PC-9 (cell line): ENCODE measurements at regions not wholly inside any gene's neighbourhood (a gene's known extent, or its start where the extent isn't known, plus 50 kb on each side); places are given as distances from the start of the nearest gene placed in this dataset.

Source experiments
- BruUV-seq: library from RNA; stranded (reverse); fragments of 400-500 nt; replicated peaks from 2 replicates; lab custom pipeline; 2021; lab: Mats Ljungman, UMichigan
- CTCF ChIA-PET: fragments of 300-600 bp; sonication (Branson Sonifier 250); formaldehyde crosslinking; loops from one replicate; lab custom pipeline; 2022; ENCODE audit warnings: antibody characterized with exemption; lab: Charles Lee
- POLR2A ChIA-PET: fragments of 300-600 bp; sonication (Branson Sonifier 250); formaldehyde crosslinking; loops from one replicate; lab custom pipeline; 2022; ENCODE audit warnings: antibody characterized with exemption; ENCODE audit not compliant: unreplicated experiment; lab: Charles Lee
- DNase-seq, 2 experiments: peaks; one replicate each; pipeline versions ENCODE4 v3.0.0 to v3.0.0-alpha.2; 2015 to 2022; ENCODE audit warnings: mixed read lengths in 1 of 2
- H2AFZ ChIP-seq: fragments of 200-600 bp; sonication (generic); 2 replicates; pipeline ENCODE4 v1.8.1; 2017; ENCODE audit warnings: antibody characterized with exemption
- H3F3A ChIP-seq: fragments of 200-600 bp; sonication (generic); 2 replicates; pipeline ENCODE4 v1.8.1; 2017; ENCODE audit warnings: antibody characterized with exemption, mild to moderate bottlenecking, low read depth; ENCODE audit not compliant: insufficient read depth
- H3K27ac ChIP-seq: fragments of 200-600 bp; sonication (generic); 2 replicates; pipeline ENCODE4 v1.6.1; 2016; ENCODE audit warnings: mixed run types
- H3K27me3 ChIP-seq: fragments of 200-600 bp; sonication (generic); 2 replicates; pipeline ENCODE4 v1.6.1; 2016; ENCODE audit warnings: low read depth, mixed run types; ENCODE audit not compliant: insufficient read depth
- H3K36me3 ChIP-seq: fragments of 200-600 bp; sonication (generic); 2 replicates; pipeline ENCODE4 v1.6.1; 2016; ENCODE audit warnings: low read depth, mixed run types
- H3K4me1 ChIP-seq: fragments of 200-600 bp; sonication (generic); replicated peaks from 2 replicates; pipeline ENCODE4 v1.6.1; 2016; ENCODE audit warnings: mixed run types; ENCODE audit not compliant: insufficient read depth
- H3K4me2 ChIP-seq: fragments of 200-600 bp; sonication (generic); 2 replicates; pipeline ENCODE4 v1.6.1; 2017; ENCODE audit warnings: mixed run types
- H3K4me3 ChIP-seq: fragments of 200-600 bp; sonication (generic); 2 replicates; pipeline ENCODE4 v1.6.1; 2016; ENCODE audit warnings: mixed run types
- H3K79me2 ChIP-seq: fragments of 200-600 bp; sonication (generic); 2 replicates; pipeline ENCODE4 v1.6.1; 2017; ENCODE audit warnings: low read depth, mixed run types
- H3K9me2 ChIP-seq: fragments of 200-600 bp; sonication (generic); 2 replicates; pipeline ENCODE4 v1.8.1; 2017; ENCODE audit warnings: mild to moderate bottlenecking; ENCODE audit not compliant: insufficient read depth
- H3K9me3 ChIP-seq: fragments of 200-600 bp; sonication (generic); 2 replicates; pipeline ENCODE4 v1.8.1; 2016; ENCODE audit warnings: low read depth; ENCODE audit not compliant: insufficient read depth
- H4K20me1 ChIP-seq: fragments of 200-600 bp; sonication (generic); 2 replicates; pipeline ENCODE4 v1.8.1; 2017; ENCODE audit not compliant: insufficient read depth
- CTCF ChIP-seq: fragments of 200-600 bp; sonication (generic); conservative IDR thresholded peaks from 2 replicates; pipeline ENCODE4 v1.6.1; 2017; ENCODE audit warnings: mixed run types, antibody characterized with exemption, mild to moderate bottlenecking, moderate library complexity
- EZH2 ChIP-seq: fragments of 200-600 bp; sonication (generic); IDR thresholded peaks from 2 replicates; pipeline ENCODE4 v1.8.0; 2017; ENCODE audit warnings: antibody characterized with exemption, low read depth
- intact Hi-C: fragments of 100-400 bp; cut with micrococcal nuclease; formaldehyde crosslinking; loops from one replicate; pipeline ENCODE4 v1.10.0; 2022; ENCODE audit not compliant: unreplicated experiment

- intact Hi-C loops = no loop called here
- H3K9me2 ChIP-seq = no peaks in the 10 kb centered on the region
- H3K4me1 ChIP-seq = no peaks in the 10 kb centered on the region
- no TSS peak for BruUV-seq
- H3K9me3 ChIP-seq = no peaks in the 10 kb centered on the region; the same call in 1 of the 2 replicates
- no peaks in the 10 kb centered on the region for H3K79me2 ChIP-seq
- H3F3A ChIP-seq = no peaks in the 10 kb centered on the region
- H4K20me1 ChIP-seq = no peaks in the 10 kb centered on the region
- DNase-seq = no peak
- TF ChIP-seq EZH2 = no peak
- H3K27ac ChIP-seq = no peak overlapping the region
- H3K4me2 ChIP-seq = no peak overlapping the region
- no peaks in the 10 kb centered on the region for H3K36me3 ChIP-seq
- POLR2A ChIA-PET = no interaction called here
- no peak overlapping the region for H3K4me3 ChIP-seq
- CTCF ChIA-PET = no interaction called here
- no peaks in the 10 kb centered on the region for H3K27me3 ChIP-seq
- H2AFZ ChIP-seq = no peak overlapping the region
These were observed 172.4 kb downstream of the MOXD1 start for GRCh38 chr6:132228894-132229293.

- Histone ChIP-seq H3K9me3 (no peaks in the 10 kb centered on the region; the same call in 1 of the 2 replicates), H3F3A (no peaks in the 10 kb centered on the region), H3K4me1 (no peaks in the 10 kb centered on the region), H3K36me3 (no peaks in the 10 kb centered on the region), H4K20me1 (no peaks in the 10 kb centered on the region), H3K27ac (no peak overlapping the region), H3K4me3 (no peak overlapping the region), H3K79me2 (no peaks in the 10 kb centered on the region), H3K27me3 (no peaks in the 10 kb centered on the region), H3K4me2 (no peak overlapping the region), H3K9me2 (no peaks in the 10 kb centered on the region), H2AFZ (no peak overlapping the region)
- intact Hi-C loops = no loop called here
- no peak for DNase-seq
- ChIA-PET POLR2A (no interaction called here), CTCF (no interaction called here)
- TF ChIP-seq CTCF (no peak), EZH2 (no peak)
- no TSS peak for BruUV-seq
These were observed 173.4 kb downstream of the MOXD1 start for GRCh38 chr6:132227904-132228303.

- H3F3A ChIP-seq = no peaks in the 10 kb centered on the region
- intact Hi-C loops = no loop called here
- no peaks in the 10 kb centered on the region for H3K27me3 ChIP-seq
- no peak for DNase-seq
- H3K79me2 ChIP-seq = no peaks in the 10 kb centered on the region
- no peaks in the 10 kb centered on the region for H4K20me1 ChIP-seq
- H3K4me3 ChIP-seq = no peak overlapping the region
- BruUV-seq = no TSS peak
- H3K27ac ChIP-seq = no peak overlapping the region
- H3K9me3 ChIP-seq = no peaks in the 10 kb centered on the region; the same call in 1 of the 2 replicates
- H3K36me3 ChIP-seq = no peaks in the 10 kb centered on the region
- H3K4me1 ChIP-seq = no peaks in the 10 kb centered on the region
- CTCF ChIA-PET = no interaction called here
- H3K4me2 ChIP-seq = no peak overlapping the region
- TF ChIP-seq EZH2 (no peak), CTCF (no peak)
- no peak overlapping the region for H2AFZ ChIP-seq
- POLR2A ChIA-PET = no interaction called here
- no peaks in the 10 kb centered on the region for H3K9me2 ChIP-seq
These were observed 176.3 kb downstream of the MOXD1 start for GRCh38 chr6:132224943-132225342.

GRCh38 chr6:132220800-132221199, 180.5 kb downstream of the MOXD1 start:
- POLR2A ChIA-PET = no interaction called here
- Histone ChIP-seq H3K27ac (no peak overlapping the region), H3K27me3 (no peaks in the 10 kb centered on the region), H3K9me2 (no peaks in the 10 kb centered on the region), H3K36me3 (no peaks in the 10 kb centered on the region), H4K20me1 (no peaks in the 10 kb centered on the region), H3K9me3 (no peaks in the 10 kb centered on the region; the same call in 1 of the 2 replicates), H3K4me2 (no peak overlapping the region), H3K79me2 (no peaks in the 10 kb centered on the region), H3K4me1 (no peaks in the 10 kb centered on the region), H2AFZ (no peak overlapping the region), H3F3A (no peaks in the 10 kb centered on the region), H3K4me3 (no peak overlapping the region)
- BruUV-seq = no TSS peak
- CTCF ChIA-PET = no interaction called here
- intact Hi-C loops = no loop called here
- TF ChIP-seq CTCF = no peak
- TF ChIP-seq EZH2 = no peak
- no peak for DNase-seq
